ENCODE measurements at regions not wholly inside any gene's neighbourhood (a gene's known extent, or its start where the extent isn't known, plus 50 kb on each side); places are given as distances from the start of the nearest gene placed in this dataset.
A peak's percentile ranks its signal among the peaks of the same experiment; 100 is the strongest.

DNA sequence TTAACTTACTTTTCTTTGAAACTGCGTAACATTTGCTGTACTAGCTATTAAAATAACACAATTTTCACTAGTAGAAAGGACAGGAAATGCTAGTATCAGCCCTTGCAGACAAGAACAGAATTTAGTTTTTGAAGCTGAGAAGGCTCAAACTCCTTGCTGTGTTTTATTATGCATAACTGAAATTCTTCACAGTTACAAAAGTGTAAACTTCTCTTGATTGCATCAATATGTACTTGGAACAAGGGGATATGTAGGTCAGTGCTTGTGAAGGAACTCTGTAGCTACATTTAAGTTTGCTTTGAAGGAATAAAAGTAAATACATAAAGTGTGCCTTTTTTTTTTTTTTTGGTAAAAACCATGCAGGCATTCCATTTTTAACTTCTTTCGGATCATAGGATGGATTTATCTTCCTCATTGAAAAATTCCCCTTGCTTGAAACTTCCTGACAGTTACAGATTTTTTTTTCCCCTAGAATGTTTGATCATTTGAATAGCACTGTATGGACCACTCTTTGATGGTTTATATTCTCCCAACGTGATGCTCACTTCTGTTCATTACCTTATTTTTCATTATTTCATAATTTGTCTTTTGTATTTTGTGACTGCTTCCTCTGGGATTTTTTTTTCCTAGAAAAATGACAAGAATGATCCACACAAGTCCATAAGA lies 94.9 kb upstream of the DAB2 start:
- DNase-seq (ENCODE audit: low read depth), result peak; percentile 93
- TF ChIP-seq, protein P1, sequence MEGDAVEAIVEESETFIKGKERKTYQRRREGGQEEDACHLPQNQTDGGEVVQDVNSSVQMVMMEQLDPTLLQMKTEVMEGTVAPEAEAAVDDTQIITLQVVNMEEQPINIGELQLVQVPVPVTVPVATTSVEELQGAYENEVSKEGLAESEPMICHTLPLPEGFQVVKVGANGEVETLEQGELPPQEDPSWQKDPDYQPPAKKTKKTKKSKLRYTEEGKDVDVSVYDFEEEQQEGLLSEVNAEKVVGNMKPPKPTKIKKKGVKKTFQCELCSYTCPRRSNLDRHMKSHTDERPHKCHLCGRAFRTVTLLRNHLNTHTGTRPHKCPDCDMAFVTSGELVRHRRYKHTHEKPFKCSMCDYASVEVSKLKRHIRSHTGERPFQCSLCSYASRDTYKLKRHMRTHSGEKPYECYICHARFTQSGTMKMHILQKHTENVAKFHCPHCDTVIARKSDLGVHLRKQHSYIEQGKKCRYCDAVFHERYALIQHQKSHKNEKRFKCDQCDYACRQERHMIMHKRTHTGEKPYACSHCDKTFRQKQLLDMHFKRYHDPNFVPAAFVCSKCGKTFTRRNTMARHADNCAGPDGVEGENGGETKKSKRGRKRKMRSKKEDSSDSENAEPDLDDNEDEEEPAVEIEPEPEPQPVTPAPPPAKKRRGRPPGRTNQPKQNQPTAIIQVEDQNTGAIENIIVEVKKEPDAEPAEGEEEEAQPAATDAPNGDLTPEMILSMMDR (conservative IDR thresholded peaks at IDR 0.05; ENCODE audit: low read length), result no peak
- 0 out of 2 replicates have a peak overlapping the region, but pooled peaks have one; percentile 7 for H3K4me3 ChIP-seq (ENCODE audit: low read length)

DNA sequence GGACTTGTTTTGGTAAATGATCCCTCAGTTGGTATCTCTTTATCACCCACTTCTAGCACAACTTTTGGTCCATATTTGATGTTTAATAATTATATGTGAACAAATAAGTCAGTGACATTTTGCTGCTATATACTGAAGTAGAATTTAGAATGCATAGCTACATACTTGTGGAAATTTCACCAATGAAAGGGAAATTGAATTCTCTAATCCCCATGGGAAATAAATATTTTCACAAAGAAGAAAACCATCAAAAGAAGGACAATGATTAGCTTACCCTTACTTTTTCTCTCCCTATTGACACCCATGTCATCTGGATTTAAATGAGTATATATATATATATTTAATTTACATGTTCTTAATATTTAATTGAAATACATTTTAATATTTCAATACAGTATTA lies 94.3 kb upstream of the DAB2 start:
- DNase-seq (ENCODE audit: low read depth), result peak; percentile 28
- H3K4me3 ChIP-seq (ENCODE audit: low read length), result no peak overlapping the region
- TF ChIP-seq, protein P1 (conservative IDR thresholded peaks at IDR 0.05; ENCODE audit: low read length), result no peak

DNA sequence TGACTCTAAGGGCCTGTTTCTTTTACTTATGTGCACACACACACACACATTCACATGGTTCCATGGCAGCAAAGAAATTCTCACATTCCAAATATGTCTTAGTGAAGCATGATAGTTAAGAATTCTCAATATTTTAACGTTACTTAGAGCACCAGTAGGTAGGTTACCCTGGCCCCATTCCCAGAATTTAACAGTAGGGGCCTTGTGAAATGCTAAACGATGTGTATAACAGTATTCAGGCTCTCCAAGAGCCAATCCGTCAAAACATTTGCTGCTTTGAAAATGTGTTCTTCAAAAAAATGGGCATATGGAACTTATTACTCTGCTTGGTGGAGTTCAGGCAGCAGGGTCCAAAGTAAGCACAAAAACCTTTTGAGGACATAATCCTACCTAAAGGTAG lies 93.7 kb upstream of the DAB2 start:
- peak; percentile 99 for DNase-seq (ENCODE audit: low read depth)

DNA sequence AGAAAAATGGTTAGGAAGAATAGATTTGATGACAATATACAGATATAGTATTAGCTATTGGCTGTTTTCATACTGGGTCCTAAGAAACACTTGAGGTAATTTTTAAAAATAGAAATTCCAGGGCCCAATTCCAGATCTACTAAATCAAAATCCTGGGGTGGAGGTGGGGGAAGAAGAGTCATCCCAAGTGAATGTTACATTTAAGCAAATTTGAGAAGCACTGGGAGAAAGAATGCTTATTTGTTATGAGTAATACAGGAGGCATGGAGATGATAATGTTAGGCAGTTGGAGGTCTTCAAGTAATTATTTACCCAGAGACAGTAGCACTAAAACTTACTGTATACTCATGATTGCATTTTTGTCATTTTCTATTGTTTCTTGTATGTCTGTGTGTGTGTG lies 93.0 kb upstream of the DAB2 start:
- H3K4me3 ChIP-seq (ENCODE audit: low read length), result no peak overlapping the region
- TF ChIP-seq, protein P1 (conservative IDR thresholded peaks at IDR 0.05; ENCODE audit: low read length), result no peak
- peak; percentile 98 for DNase-seq (ENCODE audit: low read depth)

More for the DNA sequence above, 93.7 kb upstream of the DAB2 start:
- no peak overlapping the region for H3K4me3 ChIP-seq (ENCODE audit: low read length)
- TF ChIP-seq, protein P1 (conservative IDR thresholded peaks at IDR 0.05; ENCODE audit: low read length), result no peak

DNA sequence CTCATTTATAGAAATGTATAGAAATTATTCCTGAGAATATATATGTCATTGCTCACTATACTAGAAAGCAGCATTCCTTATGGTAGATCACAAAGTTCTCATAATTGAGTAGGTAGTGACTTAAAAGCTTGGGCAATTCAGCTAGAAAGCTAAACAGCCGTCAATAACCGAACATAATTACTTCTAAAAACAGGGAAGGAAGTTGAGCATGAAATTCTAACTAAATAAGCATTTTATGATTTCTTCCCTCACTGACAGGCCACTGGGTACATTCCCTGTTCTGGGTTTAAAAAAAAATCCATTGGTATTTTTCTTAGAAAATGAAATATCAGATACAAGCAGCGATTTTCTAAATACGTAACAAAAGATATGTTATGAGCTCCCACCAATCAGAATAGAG lies 91.1 kb upstream of the DAB2 start:
- TF ChIP-seq, protein P1 (conservative IDR thresholded peaks at IDR 0.05; ENCODE audit: low read length), result no peak
- no peak for DNase-seq (ENCODE audit: low read depth)
- no peak overlapping the region for H3K4me3 ChIP-seq (ENCODE audit: low read length)

DNA sequence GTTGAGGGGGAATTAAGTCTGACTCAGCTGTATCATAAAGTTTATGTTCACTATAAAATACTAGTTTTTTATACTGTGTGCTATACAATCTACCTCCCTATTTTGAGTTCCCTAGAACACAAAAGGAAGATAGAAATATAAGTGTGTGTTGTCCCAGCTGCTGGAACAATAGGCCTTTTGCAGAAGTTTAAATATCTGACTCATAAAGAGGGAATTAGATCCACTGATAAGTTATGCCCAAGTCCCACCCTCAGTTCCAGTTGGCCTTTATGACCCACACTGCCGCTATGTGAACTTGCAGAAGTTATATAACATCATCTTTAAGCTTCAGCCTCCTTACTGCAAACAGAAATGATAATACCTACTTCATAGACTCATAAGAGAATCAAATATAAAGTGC lies 88.5 kb upstream of the DAB2 start:
- TF ChIP-seq, protein P1 (conservative IDR thresholded peaks at IDR 0.05; ENCODE audit: low read length), result no peak
- peak; percentile 39 for DNase-seq (ENCODE audit: low read depth)
- H3K4me3 ChIP-seq (ENCODE audit: low read length), result no peak overlapping the region

DNA sequence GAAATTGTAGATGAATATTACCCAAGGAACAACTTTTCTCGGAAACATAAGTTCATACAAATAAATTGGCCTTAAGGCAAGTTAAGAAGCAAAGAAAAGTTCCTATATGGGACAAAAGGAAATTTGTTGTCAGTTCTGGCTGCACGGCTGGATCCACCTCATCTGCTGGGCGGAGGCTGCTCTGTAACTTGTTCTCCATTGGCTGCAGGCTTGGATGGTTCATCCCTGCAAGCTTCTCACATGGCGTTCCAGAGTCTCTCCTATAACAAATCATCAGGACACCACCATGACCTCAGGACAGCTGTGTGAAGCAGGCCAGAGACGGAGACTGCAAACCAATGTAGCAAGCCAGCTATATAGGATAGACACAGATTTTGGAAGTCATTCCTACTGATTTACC lies 81.4 kb upstream of the DAB2 start:
- DNase-seq (ENCODE audit: low read depth), result peak; percentile 25
- no peak overlapping the region for H3K4me3 ChIP-seq (ENCODE audit: low read length)
- TF ChIP-seq, protein P1 (conservative IDR thresholded peaks at IDR 0.05; ENCODE audit: low read length), result no peak
